DND-41 (cell line): ENCODE measurements at regions not wholly inside any gene's neighbourhood (a gene's known extent, or its start where the extent isn't known, plus 50 kb on each side); places are given as distances from the start of the nearest gene placed in this dataset.

ENCODE experiments used
- EZH2 ChIP-seq: IDR thresholded peaks from 3 replicates; pipeline ENCODE4 v1.6.1; 2012; ENCODE audit warnings: borderline replicate concordance, low read depth, mild to moderate bottlenecking, moderate library complexity, low read length, inconsistent platforms; ENCODE audit not compliant: severe bottlenecking
- TF ChIP-seq, protein P1 (sequence below): IDR thresholded peaks from 2 replicates; pipeline ENCODE4 v1.5.1; 2012; ENCODE audit warnings: borderline replicate concordance, low read length, moderate library complexity, mild to moderate bottlenecking; ENCODE audit not compliant: poor library complexity, severe bottlenecking; ENCODE audit errors: extremely low read depth

DNA sequence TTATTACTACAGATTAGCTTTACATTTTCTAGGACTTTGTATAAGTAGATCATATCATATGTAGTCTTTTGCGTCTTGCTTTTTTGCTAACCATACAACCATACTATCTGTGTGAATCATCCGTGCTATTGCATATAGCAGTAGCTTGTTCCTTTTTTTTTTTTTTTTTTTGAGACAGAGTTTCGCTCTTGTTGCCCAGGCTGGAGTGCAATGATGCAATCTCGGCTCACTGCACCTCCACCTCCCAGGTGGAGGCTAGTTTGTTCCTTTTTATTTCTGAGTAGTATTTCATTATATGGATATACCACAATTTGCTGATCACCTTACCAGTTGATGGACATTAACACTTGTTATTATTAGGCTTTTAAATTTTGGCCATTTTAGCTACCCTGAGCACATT lies 54.5 kb upstream of the TBL1XR1 start:
- TF ChIP-seq, protein P1, sequence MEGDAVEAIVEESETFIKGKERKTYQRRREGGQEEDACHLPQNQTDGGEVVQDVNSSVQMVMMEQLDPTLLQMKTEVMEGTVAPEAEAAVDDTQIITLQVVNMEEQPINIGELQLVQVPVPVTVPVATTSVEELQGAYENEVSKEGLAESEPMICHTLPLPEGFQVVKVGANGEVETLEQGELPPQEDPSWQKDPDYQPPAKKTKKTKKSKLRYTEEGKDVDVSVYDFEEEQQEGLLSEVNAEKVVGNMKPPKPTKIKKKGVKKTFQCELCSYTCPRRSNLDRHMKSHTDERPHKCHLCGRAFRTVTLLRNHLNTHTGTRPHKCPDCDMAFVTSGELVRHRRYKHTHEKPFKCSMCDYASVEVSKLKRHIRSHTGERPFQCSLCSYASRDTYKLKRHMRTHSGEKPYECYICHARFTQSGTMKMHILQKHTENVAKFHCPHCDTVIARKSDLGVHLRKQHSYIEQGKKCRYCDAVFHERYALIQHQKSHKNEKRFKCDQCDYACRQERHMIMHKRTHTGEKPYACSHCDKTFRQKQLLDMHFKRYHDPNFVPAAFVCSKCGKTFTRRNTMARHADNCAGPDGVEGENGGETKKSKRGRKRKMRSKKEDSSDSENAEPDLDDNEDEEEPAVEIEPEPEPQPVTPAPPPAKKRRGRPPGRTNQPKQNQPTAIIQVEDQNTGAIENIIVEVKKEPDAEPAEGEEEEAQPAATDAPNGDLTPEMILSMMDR = no peak
- TF ChIP-seq EZH2 = no peak
